ENCODE measurements at regions not wholly inside any gene's neighbourhood (a gene's known extent, or its start where the extent isn't known, plus 50 kb on each side); places are given as distances from the start of the nearest gene placed in this dataset.

DNA sequence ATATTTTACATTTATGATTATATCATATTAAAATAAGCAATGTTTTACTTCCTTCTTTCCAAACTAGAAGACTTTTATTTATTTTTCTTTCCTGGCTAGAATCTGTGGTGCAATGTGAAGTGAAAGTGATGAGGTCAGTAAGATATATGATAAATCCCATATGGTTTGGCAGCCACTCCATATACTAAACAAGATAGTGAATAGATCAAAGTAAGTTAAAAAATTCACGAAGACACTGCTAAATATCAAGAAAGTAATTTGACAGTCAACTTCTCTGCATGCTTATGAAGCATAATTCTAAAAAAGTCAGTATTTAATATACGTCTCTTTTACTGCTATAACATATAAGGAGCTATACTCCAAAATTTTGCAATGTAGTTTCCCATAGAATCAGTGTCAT, 972.8 kb downstream of the DTWD2 start:
- Mint-ChIP-seq H3K4me3 (ENCODE audit: low read depth, unreplicated experiment) (no peak overlapping the region), H3K4me1 (ENCODE audit: low read depth, unreplicated experiment) (no peaks in the 10 kb centered on the region), H3K27ac (ENCODE audit: unreplicated experiment) (no peak overlapping the region), H3K9me3 (ENCODE audit: low read depth, unreplicated experiment) (peaks cover 15% of the 10 kb centered on the region), H3K27me3 (ENCODE audit: unreplicated experiment) (no peaks in the 10 kb centered on the region), H3K36me3 (ENCODE audit: insufficient read depth, unreplicated experiment) (no peaks in the 10 kb centered on the region)
- no peak for TF ChIP-seq CTCF (IDR thresholded peaks at IDR 0.05; ENCODE audit: unreplicated experiment)
- intact Hi-C loops (cut with micrococcal nuclease; ENCODE audit: unreplicated experiment), result no loop called here
- no TSS peak for BruUV-seq (replicated peaks)
- CTCF ChIA-PET, result no interaction called here
- no peak for DNase-seq

GRCh38 chr5:118009741-118010297, 978.5 kb downstream of the DTWD2 start:
- no peak overlapping the region for H3K27ac Mint-ChIP-seq (ENCODE audit: unreplicated experiment)
- no peaks in the 10 kb centered on the region for H3K27me3 Mint-ChIP-seq (ENCODE audit: unreplicated experiment)
- TF ChIP-seq CTCF (IDR thresholded peaks at IDR 0.05; ENCODE audit: unreplicated experiment), result no peak
- CTCF ChIA-PET, result no interaction called here
- no peak for DNase-seq
- intact Hi-C loops (cut with micrococcal nuclease; ENCODE audit: unreplicated experiment), result no loop called here
- no peaks in the 10 kb centered on the region for H3K4me1 Mint-ChIP-seq (ENCODE audit: low read depth, unreplicated experiment)
- H3K36me3 Mint-ChIP-seq (ENCODE audit: insufficient read depth, unreplicated experiment), result no peaks in the 10 kb centered on the region
- no TSS peak for BruUV-seq (replicated peaks)
- H3K9me3 Mint-ChIP-seq (ENCODE audit: low read depth, unreplicated experiment), result peaks cover 8% of the 10 kb centered on the region
- no peak overlapping the region for H3K4me3 Mint-ChIP-seq (ENCODE audit: low read depth, unreplicated experiment)

DNA sequence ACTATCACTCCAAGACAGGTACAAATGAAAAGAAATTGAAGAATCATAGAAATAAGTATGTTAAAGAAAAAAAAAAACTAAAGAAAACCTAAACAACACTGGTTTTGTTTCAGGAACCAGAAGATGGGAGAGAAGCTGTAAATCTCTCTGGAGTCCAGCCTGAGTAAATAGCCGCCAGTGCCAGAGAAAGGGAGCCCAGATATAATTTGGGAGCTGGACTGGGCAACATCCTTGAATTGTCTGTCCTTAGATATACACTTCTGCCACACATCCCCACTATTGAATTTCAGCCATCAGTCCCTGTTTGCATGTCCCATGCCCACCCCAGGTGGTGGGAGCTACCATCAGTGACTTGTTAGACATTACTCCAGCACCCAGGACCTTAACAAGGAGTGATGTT, 979.6 kb downstream of the DTWD2 start:
- Mint-ChIP-seq H3K36me3 (ENCODE audit: insufficient read depth, unreplicated experiment) (no peaks in the 10 kb centered on the region), H3K9me3 (ENCODE audit: low read depth, unreplicated experiment) (peaks cover 13% of the 10 kb centered on the region), H3K4me1 (ENCODE audit: low read depth, unreplicated experiment) (no peaks in the 10 kb centered on the region), H3K27ac (ENCODE audit: unreplicated experiment) (no peak overlapping the region), H3K27me3 (ENCODE audit: unreplicated experiment) (no peaks in the 10 kb centered on the region), H3K4me3 (ENCODE audit: low read depth, unreplicated experiment) (no peak overlapping the region)
- intact Hi-C loops (cut with micrococcal nuclease; ENCODE audit: unreplicated experiment), result no loop called here
- TF ChIP-seq CTCF (IDR thresholded peaks at IDR 0.05; ENCODE audit: unreplicated experiment), result no peak
- no peak for DNase-seq
- no TSS peak for BruUV-seq (replicated peaks)
- CTCF ChIA-PET, result no interaction called here

DNA sequence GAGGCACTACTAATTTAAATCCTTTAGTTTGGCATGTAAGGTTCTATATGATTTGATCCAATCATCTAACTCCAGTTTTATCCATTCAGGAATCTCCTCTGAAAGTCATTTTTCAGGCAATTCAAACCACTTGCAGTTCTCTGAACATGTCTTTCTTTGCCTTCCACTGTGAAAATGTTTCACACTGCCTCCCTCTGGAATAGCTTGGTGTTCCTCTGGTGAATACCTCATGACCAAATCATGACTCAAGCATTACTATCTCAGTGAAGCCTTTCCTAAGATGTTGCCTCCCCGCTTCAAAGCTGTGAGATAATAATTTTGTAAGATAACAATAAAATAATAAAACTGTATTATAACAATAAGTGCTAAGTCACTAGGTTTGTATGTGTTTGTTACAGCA, 981.1 kb downstream of the DTWD2 start:
- H3K9me3 Mint-ChIP-seq (ENCODE audit: low read depth, unreplicated experiment), result peaks cover 20% of the 10 kb centered on the region
- no peak for TF ChIP-seq CTCF (IDR thresholded peaks at IDR 0.05; ENCODE audit: unreplicated experiment)
- no peaks in the 10 kb centered on the region for H3K27me3 Mint-ChIP-seq (ENCODE audit: unreplicated experiment)
- no peak for DNase-seq
- CTCF ChIA-PET, result no interaction called here
- intact Hi-C loops (cut with micrococcal nuclease; ENCODE audit: unreplicated experiment), result no loop called here
- no peaks in the 10 kb centered on the region for H3K36me3 Mint-ChIP-seq (ENCODE audit: insufficient read depth, unreplicated experiment)
- no peak overlapping the region for H3K4me3 Mint-ChIP-seq (ENCODE audit: low read depth, unreplicated experiment)
- no peaks in the 10 kb centered on the region for H3K4me1 Mint-ChIP-seq (ENCODE audit: low read depth, unreplicated experiment)
- BruUV-seq (replicated peaks), result no TSS peak
- H3K27ac Mint-ChIP-seq (ENCODE audit: unreplicated experiment), result no peak overlapping the region
